ENCODE measurements at regions not wholly inside any gene's neighbourhood (a gene's known extent, or its start where the extent isn't known, plus 50 kb on each side); places are given as distances from the start of the nearest gene placed in this dataset.

GRCh38 chr3:159631226-159631625, 357.4 kb upstream of the IL12A start:
- DNase-seq, result no peak

GRCh38 chr3:159632128-159632527, 356.5 kb upstream of the IL12A start:
- no peak for DNase-seq

GRCh38 chr3:159632851-159633250, 355.8 kb upstream of the IL12A start:
- DNase-seq, result no peak

GRCh38 chr3:159634483-159634882, 354.2 kb upstream of the IL12A start:
- DNase-seq, result no peak

- DNase-seq, result no peak
Observed at GRCh38 chr3:159635047-159635641, 353.5 kb upstream of the IL12A start.

- DNase-seq, result no peak
Observed at GRCh38 chr3:159637883-159638542, 350.6 kb upstream of the IL12A start.

- DNase-seq, result no peak
Observed at GRCh38 chr3:159640225-159640624, 348.4 kb upstream of the IL12A start.

GRCh38 chr3:159643406-159643805, 345.2 kb upstream of the IL12A start:
- DNase-seq, result no peak

GRCh38 chr3:159645874-159646273, 342.8 kb upstream of the IL12A start:
- DNase-seq, result no peak

- no peak for DNase-seq
Observed at GRCh38 chr3:159649951-159650350, 338.7 kb upstream of the IL12A start.

GRCh38 chr3:159650726-159651125, 337.9 kb upstream of the IL12A start:
- no peak for DNase-seq

GRCh38 chr3:159652452-159652851, 336.2 kb upstream of the IL12A start:
- DNase-seq, result no peak

GRCh38 chr3:159654183-159655134, 334.2 kb upstream of the IL12A start:
- no peak for DNase-seq

- DNase-seq, result no peak
Observed at GRCh38 chr3:159655202-159655601, 333.4 kb upstream of the IL12A start.

- no peak for DNase-seq
Observed at GRCh38 chr3:159657176-159657575, 331.5 kb upstream of the IL12A start.

GRCh38 chr3:159657629-159658028, 331.0 kb upstream of the IL12A start:
- no peak for DNase-seq

- DNase-seq, result no peak
Observed at GRCh38 chr3:159660326-159660725, 328.3 kb upstream of the IL12A start.

- DNase-seq, result no peak
Observed at GRCh38 chr3:159660901-159661300, 327.7 kb upstream of the IL12A start.

GRCh38 chr3:159662549-159662948, 326.1 kb upstream of the IL12A start:
- no peak for DNase-seq

GRCh38 chr3:159664006-159664405, 324.6 kb upstream of the IL12A start:
- DNase-seq, result no peak

GRCh38 chr3:159664653-159665052, 324.0 kb upstream of the IL12A start:
- no peak for DNase-seq

GRCh38 chr3:159667261-159667660, 321.4 kb upstream of the IL12A start:
- DNase-seq, result no peak

- no peak for DNase-seq
Observed at GRCh38 chr3:159668461-159668860, 320.2 kb upstream of the IL12A start.

GRCh38 chr3:159668990-159669476, 319.6 kb upstream of the IL12A start:
- DNase-seq, result no peak

Data from inflammatory macrophage treated with lipopolysaccharide for 4 hours (primary cell).